ENCODE measurements at regions not wholly inside any gene's neighbourhood (a gene's known extent, or its start where the extent isn't known, plus 50 kb on each side); places are given as distances from the start of the nearest gene placed in this dataset.

DNA sequence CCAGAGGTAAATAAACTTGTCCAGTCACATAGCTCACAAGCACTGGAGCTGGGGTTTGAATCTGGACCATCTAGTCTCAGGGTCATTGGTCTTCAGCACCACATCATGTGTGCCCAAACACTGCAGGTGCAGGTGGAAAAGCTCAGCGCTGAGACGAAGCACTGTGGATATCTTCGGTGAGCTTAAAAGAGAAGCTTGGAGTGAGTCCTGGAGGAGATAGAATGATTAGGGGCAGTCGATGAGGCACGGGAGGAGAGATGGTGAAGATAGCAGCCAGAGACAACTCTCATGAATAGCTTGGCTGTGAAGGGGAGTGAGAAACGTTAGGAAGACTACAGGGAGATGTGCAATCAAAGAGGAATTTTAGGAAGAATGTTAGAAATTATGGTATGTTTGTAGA lies 389.3 kb downstream of the FGF9 start:
- no peak overlapping the region for H2BK12ac ChIP-seq (ENCODE audit: low read depth, low read length)
- H4K5ac ChIP-seq (ENCODE audit: insufficient read length, low read depth, low read length): no peak overlapping the region
- H4K91ac ChIP-seq (replicated peaks; ENCODE audit: insufficient read length, low read length): no peak overlapping the region
- H2BK5ac ChIP-seq (ENCODE audit: low read depth, low read length): no peak overlapping the region
- no peak overlapping the region for H3K56ac ChIP-seq (replicated peaks; ENCODE audit: insufficient read length, low read depth, low read length)
- no peaks in the 10 kb centered on the region; a peak in 1 of 4 replicates for H3K79me2 ChIP-seq (ENCODE audit: control insufficient read depth in 1 of 2, insufficient read depth in 2 of 2, low read length in 2 of 2)
- TF ChIP-seq EP300 (IDR thresholded peaks at IDR 0.05; ENCODE audit: borderline replicate concordance in 1 of 2, low read depth in 2 of 2, low read length in 2 of 2) (no peak), CEBPB (IDR thresholded peaks at IDR 0.05; ENCODE audit: low read depth, low read length) (no peak), HDAC2 (IDR thresholded peaks at IDR 0.05; ENCODE audit: borderline replicate concordance in 1 of 2, low read depth in 2 of 2, low read length in 2 of 2) (no peak), KDM5A (IDR thresholded peaks at IDR 0.05; ENCODE audit: low read length) (no peak), GTF2F1 (IDR thresholded peaks at IDR 0.05; ENCODE audit: borderline replicate concordance, low read depth, low read length) (no peak), BCL11A (IDR thresholded peaks at IDR 0.05; ENCODE audit: low read depth in 2 of 2, low read length in 2 of 2) (no peak), TBP (IDR thresholded peaks at IDR 0.05; ENCODE audit: low read depth, low read length) (no peak), CBX8 (IDR thresholded peaks at IDR 0.05; ENCODE audit: borderline replicate concordance, low read depth, low read length) (no peak), CHD1 (IDR thresholded peaks at IDR 0.05; ENCODE audit: low read depth, low read length) (no peak), SIRT6 (IDR thresholded peaks at IDR 0.05; ENCODE audit: low read length) (no peak), RNF2 (IDR thresholded peaks at IDR 0.05; ENCODE audit: borderline replicate concordance, low read depth, low read length, missing control alignments, poor library complexity, severe bottlenecking) (no peak)
- TF ChIP-seq, protein P1, sequence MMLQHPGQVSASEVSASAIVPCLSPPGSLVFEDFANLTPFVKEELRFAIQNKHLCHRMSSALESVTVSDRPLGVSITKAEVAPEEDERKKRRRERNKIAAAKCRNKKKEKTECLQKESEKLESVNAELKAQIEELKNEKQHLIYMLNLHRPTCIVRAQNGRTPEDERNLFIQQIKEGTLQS (IDR thresholded peaks at IDR 0.05; ENCODE audit: insufficient read depth, low read depth, low read length): no peak
- TF ChIP-seq, protein P2, sequence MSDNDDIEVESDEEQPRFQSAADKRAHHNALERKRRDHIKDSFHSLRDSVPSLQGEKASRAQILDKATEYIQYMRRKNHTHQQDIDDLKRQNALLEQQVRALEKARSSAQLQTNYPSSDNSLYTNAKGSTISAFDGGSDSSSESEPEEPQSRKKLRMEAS (IDR thresholded peaks at IDR 0.05): no peak
- DNase-seq (ENCODE audit: low read depth in 1 of 2, low spot score in 2 of 2): no peak
- WGBS, 2 experiments (ENCODE audit: extremely low coverage in 1 of 2, insufficient coverage in 1 of 2, insufficient read length in 1 of 2, insufficient replicate concordance in 2 of 2, low coverage in 1 of 2, low lambda C conversion rate in 2 of 2, missing lambda C conversion rate in 1 of 2): 91 to 100% methylated on average over 1 to 6 of the region's 6 CpGs
- CTCF ChIA-PET (ENCODE audit: partially characterized antibody): interaction anchor here (0.7 to 1.1 kb wide), 2 partner anchors 12 to 149 kb away, joined by 3 read pairs; no protein-coding TSS in a partner anchor
- no peak overlapping the region for H3K27ac ChIP-seq (ENCODE audit: low read depth, low read length)
- no peak for FAIRE-seq
- H3K23ac ChIP-seq (ENCODE audit: insufficient read length): no peak overlapping the region
- H3K27me3 ChIP-seq (replicated peaks in 1 of 4; ENCODE audit: control insufficient read depth in 3 of 4, extremely low read depth in 1 of 4, insufficient read depth in 3 of 4, low read length in 3 of 4): no peaks in the 10 kb centered on the region
- H3K23me2 ChIP-seq (ENCODE audit: low read depth, low read length): no peaks in the 10 kb centered on the region
- H3K4me3 ChIP-seq (ENCODE audit: extremely low read depth in 1 of 4, insufficient read depth in 2 of 4, low read depth in 3 of 4, low read length in 4 of 4): no peak overlapping the region
- peaks cover 0 to 9% (median 6%) of the 10 kb centered on the region in 4 experiments; a peak in 6 of 7 replicates for H3K4me1 ChIP-seq (replicated peaks in 1 of 4; ENCODE audit: control insufficient read depth in 3 of 4, insufficient read depth in 4 of 4, low read length in 3 of 4)
- no peak overlapping the region for H2BK120ac ChIP-seq (replicated peaks; ENCODE audit: low read depth, low read length)
- no peak overlapping the region for H2BK15ac ChIP-seq (ENCODE audit: low read length)
- H3K79me1 ChIP-seq (ENCODE audit: low read depth, low read length): no peaks in the 10 kb centered on the region
- H2BK20ac ChIP-seq (ENCODE audit: low read length): no peak overlapping the region
- H4K20me1 ChIP-seq (replicated peaks in 1 of 2; ENCODE audit: control insufficient read depth in 1 of 2, insufficient read depth in 2 of 2, low read length in 2 of 2): peaks cover 0 to 1% of the 10 kb centered on the region in 2 experiments
- H3K9me3 ChIP-seq (ENCODE audit: insufficient read depth in 2 of 2, low read depth in 1 of 2, low read length in 1 of 2): no peaks in the 10 kb centered on the region
- H3K4me2 ChIP-seq (ENCODE audit: insufficient read depth in 1 of 2, low read depth in 2 of 2, low read length in 2 of 2): no peak overlapping the region
- no peaks in the 10 kb centered on the region for H3K36me3 ChIP-seq (ENCODE audit: control insufficient read depth in 2 of 4, insufficient read depth in 4 of 4, low read length in 3 of 4)
- no peak overlapping the region for H2AK5ac ChIP-seq (ENCODE audit: low read depth, low read length)
- H3K18ac ChIP-seq (ENCODE audit: extremely low read depth, low read length): no peak overlapping the region
- H3K9ac ChIP-seq (replicated peaks in 1 of 4; ENCODE audit: extremely low read depth in 1 of 4, low read depth in 3 of 4, low read length in 3 of 4): no peak overlapping the region
- no peak overlapping the region for H4K8ac ChIP-seq (ENCODE audit: extremely low read depth, insufficient read depth, low read length)
- no peak overlapping the region for H2AFZ ChIP-seq (ENCODE audit: low read length)
- POLR2A ChIA-PET (ENCODE audit: partially characterized antibody): interaction anchor here (0.5 to 2.0 kb wide), 2 partner anchors 19 to 88 kb away, joined by 3 to 4 read pairs; no protein-coding TSS in a partner anchor
- H3K4ac ChIP-seq (replicated peaks; ENCODE audit: insufficient read length, low read depth, low read length): no peak overlapping the region
- H3K14ac ChIP-seq (ENCODE audit: insufficient read length): no peak overlapping the region
